ENCODE measurements at regions not wholly inside any gene's neighbourhood (a gene's known extent, or its start where the extent isn't known, plus 50 kb on each side); places are given as distances from the start of the nearest gene placed in this dataset.
A peak's percentile ranks its signal among the peaks of the same experiment; 100 is the strongest.

GRCh38 chr5:113652161-113652560 is 138.7 kb downstream of the YTHDC2 start:
- H3K27ac Mint-ChIP-seq: no peak overlapping the region
- POLR2A ChIA-PET: no interaction called here
- peaks cover 23% of the 10 kb centered on the region for H3K27me3 Mint-ChIP-seq
- CTCF ChIA-PET: interaction anchor here (1.7 kb wide), 1 partner anchor 40 kb away, joined by 5 read pairs; no protein-coding TSS in a partner anchor
- no peaks in the 10 kb centered on the region for H3K4me1 Mint-ChIP-seq
- H3K9me3 Mint-ChIP-seq: no peaks in the 10 kb centered on the region
- H3K36me3 Mint-ChIP-seq (ENCODE audit: low read depth): no peaks in the 10 kb centered on the region
- DNase-seq: no peak
- no peak overlapping the region for H3K4me3 Mint-ChIP-seq

GRCh38 chr5:113654828-113655227 is 141.3 kb downstream of the YTHDC2 start:
- ChIA-PET CTCF (no interaction called here), POLR2A (no interaction called here)
- no peak for DNase-seq
- Mint-ChIP-seq H3K4me1 (no peaks in the 10 kb centered on the region), H3K4me3 (no peak overlapping the region), H3K27me3 (peaks cover 8% of the 10 kb centered on the region), H3K36me3 (ENCODE audit: low read depth) (no peaks in the 10 kb centered on the region), H3K27ac (no peak overlapping the region), H3K9me3 (no peaks in the 10 kb centered on the region)

- Mint-ChIP-seq H3K27ac (no peak overlapping the region), H3K4me1 (no peaks in the 10 kb centered on the region), H3K36me3 (ENCODE audit: low read depth) (no peaks in the 10 kb centered on the region), H3K4me3 (no peak overlapping the region), H3K9me3 (no peaks in the 10 kb centered on the region), H3K27me3 (peaks cover 13% of the 10 kb centered on the region)
- POLR2A ChIA-PET: no interaction called here
- no peak for DNase-seq
- CTCF ChIA-PET: interaction anchor here (0.7 to 1.5 kb wide), 2 partner anchors 20 to 48 kb away, joined by 3 to 6 read pairs; no protein-coding TSS in a partner anchor
Observed at GRCh38 chr5:113660206-113660605, 146.7 kb downstream of the YTHDC2 start.

- CTCF ChIA-PET: interaction anchor here (1.5 kb wide), 1 partner anchor 49 kb away, joined by 6 read pairs; no protein-coding TSS in a partner anchor
- no peaks in the 10 kb centered on the region for H3K9me3 Mint-ChIP-seq
Observed at GRCh38 chr5:113660706-113661250, 147.3 kb downstream of the YTHDC2 start.

GRCh38 chr5:113663879-113664541 is 150.5 kb downstream of the YTHDC2 start:
- CTCF ChIA-PET: interaction anchor here (1.2 to 4.2 kb wide), 4 partner anchors 9 to 279 kb away, joined by 3 to 46 read pairs (median 4); no protein-coding TSS in a partner anchor
- H3K27ac Mint-ChIP-seq: no peak overlapping the region
- H3K36me3 Mint-ChIP-seq (ENCODE audit: low read depth): no peaks in the 10 kb centered on the region
- peaks cover 28% of the 10 kb centered on the region for H3K27me3 Mint-ChIP-seq
- no peak overlapping the region for H3K4me3 Mint-ChIP-seq
- no peaks in the 10 kb centered on the region for H3K4me1 Mint-ChIP-seq
- no peaks in the 10 kb centered on the region for H3K9me3 Mint-ChIP-seq
- DNase-seq: peak; percentile 40
- POLR2A ChIA-PET: no interaction called here

More at GRCh38 chr5:113660706-113661250, 147.3 kb downstream of the YTHDC2 start:
- H3K4me1 Mint-ChIP-seq: no peaks in the 10 kb centered on the region
- no peak overlapping the region for H3K27ac Mint-ChIP-seq
- H3K36me3 Mint-ChIP-seq (ENCODE audit: low read depth): no peaks in the 10 kb centered on the region
- peaks cover 13% of the 10 kb centered on the region for H3K27me3 Mint-ChIP-seq
- DNase-seq: no peak
- no peak overlapping the region for H3K4me3 Mint-ChIP-seq
- POLR2A ChIA-PET: no interaction called here

- Mint-ChIP-seq H3K27ac (no peak overlapping the region), H3K9me3 (peaks cover 2% of the 10 kb centered on the region), H3K4me1 (no peaks in the 10 kb centered on the region), H3K27me3 (peaks cover 7% of the 10 kb centered on the region), H3K36me3 (ENCODE audit: low read depth) (no peaks in the 10 kb centered on the region), H3K4me3 (no peak overlapping the region)
- POLR2A ChIA-PET: no interaction called here
- DNase-seq: no peak
- CTCF ChIA-PET: interaction anchor here (1.0 kb wide), 1 partner anchor 9 kb away, joined by 3 read pairs; no protein-coding TSS in a partner anchor
Observed at GRCh38 chr5:113673041-113673440, 159.5 kb downstream of the YTHDC2 start.

GRCh38 chr5:113675166-113675565 is 161.7 kb downstream of the YTHDC2 start:
- CTCF ChIA-PET: no interaction called here
- POLR2A ChIA-PET: no interaction called here
- Mint-ChIP-seq H3K4me1 (no peaks in the 10 kb centered on the region), H3K36me3 (ENCODE audit: low read depth) (no peaks in the 10 kb centered on the region), H3K27ac (no peak overlapping the region), H3K9me3 (peaks cover 2% of the 10 kb centered on the region), H3K27me3 (no peaks in the 10 kb centered on the region), H3K4me3 (no peak overlapping the region)
- DNase-seq: no peak

GRCh38 chr5:113678202-113678601 is 164.7 kb downstream of the YTHDC2 start:
- Mint-ChIP-seq H3K27ac (no peak overlapping the region), H3K9me3 (peaks cover 2% of the 10 kb centered on the region), H3K4me3 (no peak overlapping the region), H3K27me3 (no peaks in the 10 kb centered on the region), H3K36me3 (ENCODE audit: low read depth) (no peaks in the 10 kb centered on the region), H3K4me1 (no peaks in the 10 kb centered on the region)
- ChIA-PET CTCF (interaction anchor here (2.6 kb wide), 1 partner anchor 66 kb away, joined by 11 read pairs; no protein-coding TSS in a partner anchor), POLR2A (no interaction called here)
- DNase-seq: no peak

- no peaks in the 10 kb centered on the region for H3K27me3 Mint-ChIP-seq
Observed at GRCh38 chr5:113678924-113679575, 165.6 kb downstream of the YTHDC2 start.

GRCh38 chr5:113680534-113680933 is 167.0 kb downstream of the YTHDC2 start:
- Mint-ChIP-seq H3K4me3 (no peak overlapping the region), H3K9me3 (no peaks in the 10 kb centered on the region), H3K36me3 (ENCODE audit: low read depth) (no peaks in the 10 kb centered on the region), H3K27me3 (no peaks in the 10 kb centered on the region), H3K27ac (no peak overlapping the region), H3K4me1 (no peaks in the 10 kb centered on the region)
- ChIA-PET CTCF (interaction anchor here (0.6 to 3.8 kb wide), 5 partner anchors 11 to 769 kb away, joined by 3 to 11 read pairs (median 6); no protein-coding TSS in a partner anchor), POLR2A (no interaction called here)
- no peak for DNase-seq

More at GRCh38 chr5:113678924-113679575, 165.6 kb downstream of the YTHDC2 start:
- peak; percentile 23 for DNase-seq
- Mint-ChIP-seq H3K4me1 (no peaks in the 10 kb centered on the region), H3K36me3 (ENCODE audit: low read depth) (no peaks in the 10 kb centered on the region), H3K4me3 (no peak overlapping the region), H3K9me3 (no peaks in the 10 kb centered on the region), H3K27ac (no peak overlapping the region)
- ChIA-PET CTCF (interaction anchor here (1.1 to 3.8 kb wide), 4 partner anchors 8 to 771 kb away, joined by 3 to 11 read pairs (median 8); no protein-coding TSS in a partner anchor), POLR2A (no interaction called here)

GRCh38 chr5:113682497-113683136 is 169.1 kb downstream of the YTHDC2 start:
- ChIA-PET POLR2A (no interaction called here), CTCF (interaction anchor here (0.5 to 3.8 kb wide), 2 partner anchors 13 to 767 kb away, joined by 3 to 11 read pairs; no protein-coding TSS in a partner anchor)
- Mint-ChIP-seq H3K4me3 (no peak overlapping the region), H3K27me3 (peaks cover 2% of the 10 kb centered on the region), H3K36me3 (ENCODE audit: low read depth) (no peaks in the 10 kb centered on the region), H3K27ac (no peak overlapping the region), H3K4me1 (no peaks in the 10 kb centered on the region), H3K9me3 (no peaks in the 10 kb centered on the region)
- no peak for DNase-seq

GRCh38 chr5:113683211-113683610 is 169.7 kb downstream of the YTHDC2 start:
- POLR2A ChIA-PET: no interaction called here
- Mint-ChIP-seq H3K9me3 (no peaks in the 10 kb centered on the region), H3K27me3 (peaks cover 2% of the 10 kb centered on the region), H3K27ac (no peak overlapping the region), H3K4me1 (no peaks in the 10 kb centered on the region), H3K4me3 (no peak overlapping the region), H3K36me3 (ENCODE audit: low read depth) (no peaks in the 10 kb centered on the region)
- CTCF ChIA-PET: no interaction called here
- no peak for DNase-seq

- ChIA-PET POLR2A (no interaction called here), CTCF (interaction anchor here (1.3 kb wide), 1 partner anchor 7 kb away, joined by 3 read pairs; no protein-coding TSS in a partner anchor)
- H3K4me1 Mint-ChIP-seq: no peaks in the 10 kb centered on the region
- peaks cover 7% of the 10 kb centered on the region for H3K27me3 Mint-ChIP-seq
- no peak for DNase-seq
- H3K27ac Mint-ChIP-seq: no peak overlapping the region
- H3K4me3 Mint-ChIP-seq: no peak overlapping the region
- H3K36me3 Mint-ChIP-seq (ENCODE audit: low read depth): no peaks in the 10 kb centered on the region
- H3K9me3 Mint-ChIP-seq: no peaks in the 10 kb centered on the region
Observed at GRCh38 chr5:113686599-113686998, 173.1 kb downstream of the YTHDC2 start.
